GM12874 (cell line): ENCODE measurements at regions not wholly inside any gene's neighbourhood (a gene's known extent, or its start where the extent isn't known, plus 50 kb on each side); places are given as distances from the start of the nearest gene placed in this dataset.

Experiments
- TF ChIP-seq, protein P1 (sequence below): IDR thresholded peaks from 2 replicates; pipeline ENCODE4 v1.5.1; 2011; ENCODE audit warnings: low read depth, mild to moderate bottlenecking, control low read depth, low read length, moderate library complexity; ENCODE audit not compliant: insufficient read depth

GRCh38 chr10:106301146-106301545 lies 863.4 kb downstream of the SORCS1 start:
- TF ChIP-seq, protein P1, sequence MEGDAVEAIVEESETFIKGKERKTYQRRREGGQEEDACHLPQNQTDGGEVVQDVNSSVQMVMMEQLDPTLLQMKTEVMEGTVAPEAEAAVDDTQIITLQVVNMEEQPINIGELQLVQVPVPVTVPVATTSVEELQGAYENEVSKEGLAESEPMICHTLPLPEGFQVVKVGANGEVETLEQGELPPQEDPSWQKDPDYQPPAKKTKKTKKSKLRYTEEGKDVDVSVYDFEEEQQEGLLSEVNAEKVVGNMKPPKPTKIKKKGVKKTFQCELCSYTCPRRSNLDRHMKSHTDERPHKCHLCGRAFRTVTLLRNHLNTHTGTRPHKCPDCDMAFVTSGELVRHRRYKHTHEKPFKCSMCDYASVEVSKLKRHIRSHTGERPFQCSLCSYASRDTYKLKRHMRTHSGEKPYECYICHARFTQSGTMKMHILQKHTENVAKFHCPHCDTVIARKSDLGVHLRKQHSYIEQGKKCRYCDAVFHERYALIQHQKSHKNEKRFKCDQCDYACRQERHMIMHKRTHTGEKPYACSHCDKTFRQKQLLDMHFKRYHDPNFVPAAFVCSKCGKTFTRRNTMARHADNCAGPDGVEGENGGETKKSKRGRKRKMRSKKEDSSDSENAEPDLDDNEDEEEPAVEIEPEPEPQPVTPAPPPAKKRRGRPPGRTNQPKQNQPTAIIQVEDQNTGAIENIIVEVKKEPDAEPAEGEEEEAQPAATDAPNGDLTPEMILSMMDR: no peak

- TF ChIP-seq, protein P1: no peak
Observed at GRCh38 chr10:106296750-106297392, 867.6 kb downstream of the SORCS1 start.

- TF ChIP-seq, protein P1: no peak
Observed at GRCh38 chr10:106284802-106285587, 879.5 kb downstream of the SORCS1 start.

DNA sequence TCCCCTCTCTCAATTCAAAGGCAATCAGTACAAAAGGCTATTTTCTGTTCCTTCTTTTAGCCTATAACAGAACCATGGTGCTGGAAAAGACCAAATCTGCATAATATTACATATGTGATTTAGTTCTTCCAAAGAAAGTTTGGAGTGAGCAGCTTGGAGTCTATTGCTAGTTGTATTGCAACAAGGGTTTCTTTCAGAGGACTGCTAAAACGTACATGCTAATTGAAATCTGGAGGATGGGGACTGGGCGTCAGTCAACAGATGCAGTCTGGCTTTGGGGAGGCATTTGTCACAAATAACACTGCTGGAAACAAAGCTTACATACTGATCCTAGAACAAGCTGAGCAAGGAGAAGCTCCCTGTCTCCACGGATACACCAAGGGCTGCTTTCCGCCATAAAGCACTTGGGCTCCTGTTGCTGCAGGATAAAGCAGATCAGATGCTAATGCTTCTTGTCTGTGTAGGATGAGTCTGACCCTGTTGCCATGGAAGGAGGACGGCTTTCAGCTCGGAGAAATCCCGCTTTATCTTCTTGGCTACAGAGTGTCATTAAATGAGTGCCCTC lies 883.5 kb downstream of the SORCS1 start:
- TF ChIP-seq, protein P1: no peak

- TF ChIP-seq, protein P1: no peak
Observed at GRCh38 chr10:106278383-106278782, 886.1 kb downstream of the SORCS1 start.

DNA sequence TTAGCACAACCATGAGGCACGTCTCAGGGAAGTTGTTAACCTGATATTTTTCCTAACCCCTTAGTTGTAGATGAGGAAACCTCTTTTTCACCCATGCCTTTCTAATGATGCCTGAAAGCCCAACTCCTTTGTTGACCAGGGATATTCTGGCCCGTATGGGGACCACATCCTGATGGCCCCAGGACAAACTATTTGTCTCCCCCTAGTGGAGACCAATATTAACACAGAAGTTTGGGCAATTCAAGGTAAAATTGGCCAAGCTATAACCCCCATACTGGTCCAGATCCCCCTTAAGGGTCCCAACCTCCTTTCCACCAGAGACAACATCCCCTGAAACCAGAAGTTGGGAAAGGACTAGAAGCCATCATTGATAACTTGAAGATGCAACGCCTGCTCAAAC lies 893.3 kb downstream of the SORCS1 start:
- TF ChIP-seq, protein P1: no peak

- TF ChIP-seq, protein P1: no peak
Observed at GRCh38 chr10:106268000-106268399, 896.5 kb downstream of the SORCS1 start.
